ENCODE measurements at regions not wholly inside any gene's neighbourhood (a gene's known extent, or its start where the extent isn't known, plus 50 kb on each side); places are given as distances from the start of the nearest gene placed in this dataset.

- no peaks in the 10 kb centered on the region for H3K27me3 ChIP-seq
- no peak overlapping the region for H3K27ac ChIP-seq
- no peaks in the 10 kb centered on the region for H3K36me3 ChIP-seq
- intact Hi-C loops (cut with DNase I) = no loop called here
- no peaks in the 10 kb centered on the region for H3K4me1 ChIP-seq
- no peak overlapping the region for H3K4me3 ChIP-seq
- H3K9me3 ChIP-seq = no peaks in the 10 kb centered on the region
- no peak for DNase-seq (ENCODE audit: extremely low spot score in 2 of 2)
- TF ChIP-seq POLR2AphosphoS5 (IDR thresholded peaks at IDR 0.05; ENCODE audit: insufficient read depth in 1 of 2, low read depth in 1 of 2) (no peak), POLR2A (IDR thresholded peaks at IDR 0.05) (no peak), CTCF (IDR thresholded peaks at IDR 0.05) (no peak)
Observed at GRCh38 chr7:17058568-17058967, 176.8 kb upstream of the AGR3 start.

- intact Hi-C loops (cut with DNase I) = no loop called here
- no peak for DNase-seq (ENCODE audit: extremely low spot score in 2 of 2)
- H3K27me3 ChIP-seq = no peaks in the 10 kb centered on the region
- no peak for TF ChIP-seq POLR2A (IDR thresholded peaks at IDR 0.05)
- TF ChIP-seq POLR2AphosphoS5 (IDR thresholded peaks at IDR 0.05; ENCODE audit: insufficient read depth in 1 of 2, low read depth in 1 of 2) = no peak
- TF ChIP-seq CTCF (IDR thresholded peaks at IDR 0.05) = no peak
- H3K4me1 ChIP-seq = no peaks in the 10 kb centered on the region
- H3K4me3 ChIP-seq = no peak overlapping the region
- no peaks in the 10 kb centered on the region for H3K9me3 ChIP-seq
- H3K27ac ChIP-seq = no peak overlapping the region
- no peaks in the 10 kb centered on the region for H3K36me3 ChIP-seq
Observed at GRCh38 chr7:17060051-17060450, 178.3 kb upstream of the AGR3 start.

DNA sequence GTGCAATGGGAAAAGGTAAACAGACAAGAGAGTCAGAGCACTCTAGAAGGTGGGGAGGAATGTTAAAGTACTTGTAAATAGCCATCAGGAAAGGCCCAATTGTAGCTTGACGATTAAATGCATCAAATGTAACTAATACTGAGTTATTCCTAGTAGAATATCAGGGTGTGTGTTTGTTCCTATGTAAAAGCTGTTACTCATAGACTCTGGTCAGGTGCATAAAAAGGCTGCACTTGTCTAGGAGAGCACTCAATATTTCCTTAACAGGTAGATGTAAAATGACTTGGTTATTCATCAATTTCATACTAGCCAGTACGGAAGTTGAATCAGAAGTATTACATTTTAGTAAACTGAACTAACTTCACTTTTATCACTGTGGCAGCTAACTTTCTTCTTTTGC lies 179.7 kb upstream of the AGR3 start:
- Histone ChIP-seq H3K4me1 (no peaks in the 10 kb centered on the region), H3K36me3 (no peaks in the 10 kb centered on the region), H3K9me3 (no peaks in the 10 kb centered on the region), H3K4me3 (no peak overlapping the region), H3K27ac (no peak overlapping the region), H3K27me3 (no peaks in the 10 kb centered on the region)
- intact Hi-C loops (cut with DNase I) = no loop called here
- TF ChIP-seq CTCF (IDR thresholded peaks at IDR 0.05) (no peak), POLR2A (IDR thresholded peaks at IDR 0.05) (no peak), POLR2AphosphoS5 (IDR thresholded peaks at IDR 0.05; ENCODE audit: insufficient read depth in 1 of 2, low read depth in 1 of 2) (no peak)
- no peak for DNase-seq (ENCODE audit: extremely low spot score in 2 of 2)

- no peaks in the 10 kb centered on the region for H3K9me3 ChIP-seq
- H3K4me3 ChIP-seq = no peak overlapping the region
- no peaks in the 10 kb centered on the region for H3K4me1 ChIP-seq
- no peaks in the 10 kb centered on the region for H3K27me3 ChIP-seq
- intact Hi-C loops (cut with DNase I) = no loop called here
- TF ChIP-seq POLR2AphosphoS5 (IDR thresholded peaks at IDR 0.05; ENCODE audit: insufficient read depth in 1 of 2, low read depth in 1 of 2) = no peak
- no peak for TF ChIP-seq CTCF (IDR thresholded peaks at IDR 0.05)
- no peak for TF ChIP-seq POLR2A (IDR thresholded peaks at IDR 0.05)
- no peak overlapping the region for H3K27ac ChIP-seq
- H3K36me3 ChIP-seq = no peaks in the 10 kb centered on the region
- DNase-seq (ENCODE audit: extremely low spot score in 2 of 2) = no peak
Observed at GRCh38 chr7:17062151-17063044, 180.6 kb upstream of the AGR3 start.

DNA sequence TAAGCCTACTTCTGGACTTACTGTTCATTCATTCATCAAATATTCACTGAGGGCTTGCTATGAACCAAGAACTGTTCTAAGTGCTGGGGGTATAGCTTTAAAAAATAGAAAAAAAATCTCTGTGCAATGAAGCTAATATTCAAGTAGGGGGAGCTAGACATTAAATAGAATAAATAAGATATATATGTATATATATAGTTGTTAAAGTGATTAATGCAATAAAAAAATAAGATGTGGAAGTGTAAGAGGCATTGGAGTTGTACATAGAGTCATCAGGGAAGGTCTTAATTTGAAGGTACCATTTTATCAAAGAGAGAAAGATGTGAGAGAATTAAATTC lies 181.2 kb upstream of the AGR3 start:
- H3K9me3 ChIP-seq = no peaks in the 10 kb centered on the region
- no peaks in the 10 kb centered on the region for H3K27me3 ChIP-seq
- H3K27ac ChIP-seq = no peak overlapping the region
- no peaks in the 10 kb centered on the region for H3K36me3 ChIP-seq
- intact Hi-C loops (cut with DNase I) = no loop called here
- H3K4me3 ChIP-seq = no peak overlapping the region
- TF ChIP-seq POLR2A (IDR thresholded peaks at IDR 0.05) = no peak
- TF ChIP-seq POLR2AphosphoS5 (IDR thresholded peaks at IDR 0.05; ENCODE audit: insufficient read depth in 1 of 2, low read depth in 1 of 2) = no peak
- TF ChIP-seq CTCF (IDR thresholded peaks at IDR 0.05) = no peak
- no peaks in the 10 kb centered on the region for H3K4me1 ChIP-seq
- DNase-seq (ENCODE audit: extremely low spot score in 2 of 2) = no peak

Measured in vagina (tissue), 2 donors.